HG02970 (cell line): ENCODE measurements at regions not wholly inside any gene's neighbourhood (a gene's known extent, or its start where the extent isn't known, plus 50 kb on each side); places are given as distances from the start of the nearest gene placed in this dataset.

Experiments
- ATAC-seq: cut with Tn5 transposase; IDR thresholded peaks from one replicate; pipeline ENCODE4 v1.9.1; 2021; ENCODE audit warnings: mild to moderate bottlenecking, moderate library complexity, moderate number of reproducible peaks; ENCODE audit not compliant: unreplicated experiment, low FRiP score

DNA sequence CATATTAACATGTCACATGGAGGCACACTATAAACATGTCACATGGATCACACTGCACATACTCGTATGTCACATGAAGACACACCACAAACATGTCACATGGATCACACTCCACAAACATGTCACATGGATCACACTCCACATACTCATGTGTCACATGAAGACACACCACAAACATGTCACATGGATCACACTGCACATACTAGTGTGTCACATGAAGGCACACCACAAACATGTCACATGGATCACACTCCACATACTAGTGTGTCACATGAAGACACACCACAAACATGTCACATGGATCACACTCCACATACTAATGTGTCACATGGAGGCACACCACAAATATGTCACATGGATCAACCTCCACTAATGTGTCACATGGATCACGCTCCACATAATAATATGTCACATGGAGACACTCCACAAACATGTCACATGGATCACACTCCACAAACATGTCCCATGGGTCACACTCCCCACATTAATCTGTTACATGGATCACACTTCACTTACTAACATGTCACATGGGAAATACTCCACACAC is 195.6 kb upstream of the PFKP start:
- ATAC-seq: no peak

DNA sequence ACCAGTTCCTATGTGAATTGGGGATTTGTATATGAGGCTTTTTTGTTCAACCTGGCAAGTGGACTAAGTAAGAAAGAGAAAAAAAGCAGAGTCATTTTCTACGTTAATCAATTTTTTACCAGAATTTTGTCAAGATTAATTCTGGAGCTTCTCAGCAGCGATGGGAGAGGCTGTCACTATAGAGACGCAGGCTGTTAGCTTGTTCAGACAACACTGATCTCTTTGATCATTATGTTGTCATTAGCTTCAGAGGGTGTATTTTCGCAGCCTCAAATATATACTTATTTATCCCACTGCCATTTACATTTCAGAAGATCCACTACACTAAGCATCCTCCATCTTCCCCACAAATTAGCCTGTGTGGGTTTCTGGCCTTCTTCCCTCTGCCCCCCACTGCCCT is 196.7 kb upstream of the PFKP start:
- no peak for ATAC-seq

DNA sequence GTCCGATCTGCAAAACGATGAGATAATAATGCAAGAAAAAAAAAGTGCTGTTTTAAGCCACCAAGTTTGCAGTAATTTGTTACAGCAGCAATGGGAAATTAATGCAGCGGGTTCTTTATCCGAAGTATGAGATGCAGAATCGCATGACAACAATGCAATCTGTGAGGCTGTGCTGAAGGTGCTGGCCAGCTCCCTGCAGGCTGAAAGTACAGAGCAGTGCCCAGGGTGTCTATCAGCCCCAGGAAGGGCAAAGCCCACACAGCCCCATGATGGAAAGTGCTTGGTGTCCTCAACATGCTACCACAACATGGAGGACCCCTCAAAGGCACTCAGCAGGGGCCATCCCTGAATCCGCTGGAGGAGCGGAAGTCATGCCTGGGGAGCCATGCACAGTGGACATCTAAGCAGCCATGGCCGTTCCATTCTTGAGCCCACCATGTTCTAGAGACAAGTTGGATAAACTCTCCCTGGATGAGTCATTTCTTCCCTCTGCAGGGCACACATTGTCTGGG is 199.5 kb upstream of the PFKP start:
- no peak for ATAC-seq

DNA sequence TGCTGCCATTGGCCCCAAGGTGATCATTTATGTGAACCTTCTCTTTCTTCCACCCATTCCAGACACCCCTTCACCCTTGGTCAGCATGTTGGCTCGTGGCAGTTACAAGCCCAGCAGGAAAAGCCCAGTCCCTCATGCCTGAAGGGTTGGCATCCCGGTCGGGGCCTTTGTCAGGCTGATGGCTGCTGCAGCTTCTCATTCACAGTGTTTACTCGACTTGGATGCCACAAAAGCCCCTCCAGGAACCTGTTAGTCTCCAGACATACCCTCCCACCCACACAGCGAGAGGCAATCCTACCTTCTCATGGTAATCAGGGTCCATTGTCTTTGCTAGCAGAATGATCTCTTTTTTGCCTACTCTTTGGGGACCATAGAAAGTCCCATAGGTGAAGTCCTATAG is 200.8 kb upstream of the PFKP start:
- ATAC-seq: no peak

GRCh38 chr10:2861632-2862210 is 205.6 kb upstream of the PFKP start:
- ATAC-seq: no peak

DNA sequence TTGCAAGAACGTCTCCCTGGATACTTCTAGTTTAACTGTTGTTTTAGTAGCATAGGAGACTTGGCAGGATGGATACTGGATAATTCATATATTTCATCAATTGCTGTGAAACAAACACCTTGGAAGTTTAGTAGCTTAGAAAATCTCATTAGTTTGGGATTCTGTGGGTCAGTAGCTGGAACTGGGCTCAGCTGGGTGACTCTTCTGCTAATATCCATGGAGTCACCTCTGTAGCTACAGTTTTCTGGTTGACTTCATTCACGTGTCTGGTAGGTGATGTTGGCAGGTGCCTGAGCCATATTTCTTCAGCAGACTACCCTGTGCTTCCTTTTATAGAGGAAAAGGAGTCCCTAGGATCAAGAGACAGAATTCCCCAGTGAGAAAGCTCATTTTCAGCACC is 208.9 kb upstream of the PFKP start:
- no peak for ATAC-seq

DNA sequence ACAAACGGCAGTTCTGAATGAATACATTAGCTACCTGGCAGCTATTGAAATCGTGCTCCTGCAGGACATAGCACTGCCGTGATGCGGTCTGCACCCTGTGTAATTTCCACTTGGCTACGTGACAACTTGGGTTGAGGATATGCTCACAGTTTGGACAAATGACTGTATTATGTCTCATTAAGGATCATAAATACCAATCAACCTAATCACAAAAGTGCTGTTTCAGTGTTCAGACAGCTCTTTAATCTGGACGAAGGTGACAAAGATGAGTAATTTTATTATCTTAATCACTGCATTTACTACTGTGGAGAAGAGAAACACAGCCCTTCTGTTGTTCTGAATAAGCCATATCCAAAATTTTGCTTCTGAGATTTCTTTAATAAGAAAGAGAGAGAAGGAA is 210.8 kb upstream of the PFKP start:
- ATAC-seq: no peak

- no peak for ATAC-seq
Measured at GRCh38 chr10:2852574-2853323, 214.6 kb upstream of the PFKP start.

- no peak for ATAC-seq
Measured at GRCh38 chr10:2851566-2851965, 215.8 kb upstream of the PFKP start.

- no peak for ATAC-seq
Measured at GRCh38 chr10:2850202-2850601, 217.1 kb upstream of the PFKP start.

DNA sequence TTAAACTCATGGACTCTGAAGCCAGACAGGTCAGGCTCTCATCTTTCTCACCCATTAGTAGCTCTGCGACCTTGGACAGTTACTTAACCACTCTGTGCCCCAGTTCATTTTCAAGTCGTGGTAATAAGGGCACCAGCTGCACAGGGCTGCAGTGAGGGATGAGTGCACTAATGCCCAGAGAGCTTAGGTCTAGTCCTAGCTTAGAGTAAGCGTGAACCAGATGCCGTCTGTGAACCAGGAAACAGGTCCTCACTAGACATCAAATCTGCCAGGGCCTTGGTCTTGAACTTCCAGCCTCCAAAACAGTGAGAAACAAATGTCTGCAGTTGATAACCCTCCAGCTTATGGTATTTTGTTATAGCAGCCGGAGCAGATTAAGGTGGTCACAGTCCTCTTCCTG is 222.4 kb upstream of the PFKP start:
- no peak for ATAC-seq

GRCh38 chr10:2839081-2839725 is 228.1 kb upstream of the PFKP start:
- ATAC-seq: no peak

GRCh38 chr10:2837674-2838073 is 229.7 kb upstream of the PFKP start:
- no peak for ATAC-seq

GRCh38 chr10:2836921-2837662 is 230.3 kb upstream of the PFKP start:
- no peak for ATAC-seq

DNA sequence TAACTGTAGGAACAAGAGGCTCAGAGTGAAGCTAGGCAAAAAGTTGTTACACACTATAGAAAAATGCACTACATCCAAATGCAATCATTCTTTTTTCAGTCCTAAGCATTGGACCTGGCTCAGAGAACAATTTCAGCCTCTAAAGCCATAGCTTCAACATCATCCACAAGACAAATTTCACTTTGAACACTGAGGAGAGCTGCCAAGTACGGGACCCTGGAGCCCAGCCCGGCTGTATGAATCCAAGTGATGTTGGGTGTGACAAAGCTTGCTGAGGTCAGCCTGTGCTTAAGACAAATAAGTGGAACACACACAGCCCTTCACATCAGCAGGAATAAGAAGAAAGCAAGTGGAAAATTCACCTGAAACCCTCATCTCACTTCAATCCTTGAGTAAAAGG is 233.1 kb upstream of the PFKP start:
- ATAC-seq: no peak

DNA sequence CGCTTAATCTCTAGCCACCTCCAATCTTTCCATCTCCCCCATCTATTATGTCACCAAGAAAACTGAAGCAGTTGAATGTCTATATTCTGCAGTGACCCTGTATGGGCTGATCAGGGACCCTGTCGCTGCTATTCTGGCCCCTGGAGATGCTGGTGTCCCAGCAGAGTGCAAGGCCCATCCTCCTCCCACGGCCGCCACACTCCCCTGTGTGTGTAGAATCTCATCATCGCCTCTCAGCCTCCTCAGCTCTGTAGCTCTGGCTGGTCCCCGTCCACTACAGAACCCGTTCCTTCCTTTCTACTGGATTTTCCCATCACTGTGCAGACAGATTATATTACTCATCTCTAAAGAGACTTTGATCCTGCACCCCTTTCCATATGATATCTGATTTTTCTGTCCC is 235.8 kb upstream of the PFKP start:
- no peak for ATAC-seq

- no peak for ATAC-seq
Measured at GRCh38 chr10:2828741-2829140, 238.6 kb upstream of the PFKP start.

- ATAC-seq: no peak
Measured at GRCh38 chr10:2826675-2827074, 240.7 kb upstream of the PFKP start.

DNA sequence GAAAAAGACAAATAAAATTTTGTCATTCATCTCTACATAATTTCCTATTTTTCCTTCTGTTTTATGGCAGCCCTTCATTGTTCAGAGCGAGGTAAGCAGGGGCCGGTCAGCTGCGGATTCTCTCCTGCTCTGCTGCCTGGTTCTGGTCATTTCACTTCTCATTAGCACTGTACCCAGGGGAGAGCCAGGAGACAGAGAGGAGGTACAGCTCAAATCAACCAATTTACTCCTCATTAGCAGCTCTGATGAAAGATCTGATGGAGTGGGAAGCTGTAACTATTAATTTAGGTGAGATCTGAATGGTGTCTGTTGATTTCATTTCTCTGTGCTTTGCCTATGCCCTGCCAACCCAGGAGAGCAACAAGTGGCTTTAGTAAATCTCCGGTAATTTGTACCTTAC is 241.5 kb upstream of the PFKP start:
- no peak for ATAC-seq

DNA sequence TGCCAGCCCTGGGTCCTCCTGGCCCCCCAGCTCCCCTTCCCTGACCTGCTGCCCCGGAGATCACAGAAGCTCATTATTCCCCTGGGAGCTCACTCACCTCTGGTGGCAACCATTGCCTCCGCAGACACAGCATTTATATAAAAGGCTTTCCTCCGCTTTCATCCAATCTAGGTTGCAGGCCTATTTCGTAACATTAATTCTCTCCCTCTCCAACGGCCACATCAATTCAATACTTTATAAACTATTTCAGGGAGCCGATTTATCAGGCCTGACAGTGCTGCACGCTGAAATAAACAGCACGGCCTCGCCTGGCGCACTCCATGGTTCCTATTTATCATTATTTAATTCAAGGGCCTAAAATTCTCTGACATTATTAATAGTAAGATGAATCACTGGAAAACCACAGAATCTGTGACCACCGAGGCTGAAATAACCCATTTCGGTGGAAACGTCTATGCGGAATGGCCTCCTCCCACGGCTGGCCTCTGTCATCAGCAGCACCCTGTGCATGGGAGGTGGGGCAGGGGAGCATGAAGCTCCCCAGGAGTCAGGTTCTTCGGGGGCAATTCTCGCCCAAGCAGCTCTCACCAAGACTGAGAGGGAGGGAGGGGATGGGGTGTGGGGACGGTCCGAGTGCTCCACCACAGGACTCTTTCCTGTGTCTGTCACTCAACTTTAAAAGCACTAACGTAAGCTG is 249.3 kb upstream of the PFKP start:
- ATAC-seq: no peak
